NCI-H2227 (cell line): ENCODE measurements at regions not wholly inside any gene's neighbourhood (a gene's known extent, or its start where the extent isn't known, plus 50 kb on each side); places are given as distances from the start of the nearest gene placed in this dataset.
"Not testable (repeated sequence)": the region's sequence is repeated elsewhere in the genome, so short reads cannot be mapped to it uniquely, and the experiment has no call there.

Experiments
- DNase-seq: peaks from one replicate; lab custom pipeline; 2025; ENCODE audit not compliant: unreplicated experiment; lab: John Stamatoyannopoulos, UW

GRCh38 chr12:19972325-19973288 lies 395.7 kb upstream of the PDE3A start:
- DNase-seq: no peak

- no peak for DNase-seq
Measured at GRCh38 chr12:19978193-19978592, 390.1 kb upstream of the PDE3A start.

DNA sequence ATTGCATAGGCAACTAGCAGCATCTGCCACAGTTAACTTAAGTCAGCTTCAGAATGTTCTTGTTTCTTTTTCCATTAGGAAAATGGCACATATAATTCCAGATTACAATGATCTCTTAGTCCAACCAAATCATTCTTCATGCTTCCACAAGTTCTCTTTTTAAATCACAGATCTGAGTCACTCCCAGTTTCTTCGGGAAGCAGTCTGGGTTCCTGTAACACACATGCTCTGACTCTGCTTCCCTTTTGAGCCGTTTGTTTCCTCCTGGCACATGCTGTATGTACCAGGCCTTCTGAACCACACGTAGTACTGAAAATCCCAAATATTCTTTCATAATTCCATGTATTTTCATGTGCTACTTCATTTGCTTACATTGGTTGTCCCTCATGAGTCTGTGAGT lies 388.8 kb upstream of the PDE3A start:
- no peak for DNase-seq

GRCh38 chr12:19981944-19982343 lies 386.4 kb upstream of the PDE3A start:
- DNase-seq: no peak

DNA sequence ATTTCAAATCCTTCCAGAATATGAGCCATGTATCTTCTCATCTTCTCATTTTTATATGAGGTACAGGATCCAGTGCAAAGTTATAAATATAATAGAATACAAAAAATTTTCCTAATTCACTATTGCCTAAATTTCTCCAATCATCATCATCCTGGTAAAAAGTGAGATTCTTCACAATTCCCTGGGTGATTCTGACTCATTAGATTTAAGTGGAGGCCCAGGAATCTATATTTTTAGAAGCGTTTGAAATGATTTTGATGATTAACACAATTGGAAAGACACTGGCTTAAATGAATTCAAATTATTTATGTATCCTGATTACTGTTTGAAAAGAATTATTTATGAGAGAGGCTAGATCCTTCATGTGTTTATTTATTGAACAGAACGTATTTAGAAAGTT lies 380.3 kb upstream of the PDE3A start:
- no peak for DNase-seq

DNA sequence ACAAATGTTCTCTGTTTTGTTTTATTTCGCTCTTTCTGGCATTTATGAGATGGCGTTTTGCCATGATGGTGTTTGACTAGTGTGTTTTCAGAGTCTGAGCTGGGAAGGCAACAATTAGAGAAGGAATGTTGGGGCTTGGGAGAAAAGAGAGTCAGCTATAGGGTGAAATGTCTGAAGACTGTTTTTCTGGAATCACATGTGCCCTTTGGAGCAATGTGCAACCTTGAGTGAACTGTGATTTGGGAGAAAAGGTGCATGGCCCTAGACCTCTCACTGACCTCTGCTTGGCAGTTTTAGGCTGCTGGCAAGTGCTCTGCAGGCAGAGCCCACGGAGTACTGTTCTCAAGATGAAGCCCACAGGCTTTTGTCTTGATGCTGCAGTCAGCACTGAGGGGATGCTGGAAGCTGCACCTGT lies 379.9 kb upstream of the PDE3A start:
- DNase-seq: no peak

GRCh38 chr12:19988948-19989347 lies 379.4 kb upstream of the PDE3A start:
- DNase-seq: no peak

GRCh38 chr12:19991146-19991545 lies 377.2 kb upstream of the PDE3A start:
- no peak for DNase-seq

DNA sequence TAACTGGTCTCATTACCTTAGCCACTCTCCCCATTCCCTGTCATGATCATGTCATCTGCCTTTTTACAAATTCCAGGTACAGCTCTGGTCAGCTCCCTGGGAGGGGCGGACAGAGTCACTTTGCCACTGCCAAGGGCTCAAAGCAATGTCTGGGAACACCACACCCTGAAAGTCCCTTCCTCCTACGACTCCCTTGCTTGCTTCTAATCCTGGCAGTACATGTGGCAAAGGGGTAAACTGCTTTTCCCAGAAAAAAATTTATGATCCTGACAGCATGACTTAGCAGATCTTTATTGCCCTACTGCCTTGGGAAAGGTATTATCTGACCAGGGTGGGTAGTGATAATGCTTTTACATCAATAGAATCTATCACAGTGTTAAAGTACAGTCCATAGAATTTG lies 376.0 kb upstream of the PDE3A start:
- no peak for DNase-seq

- no peak for DNase-seq
Measured at GRCh38 chr12:19994968-19995367, 373.4 kb upstream of the PDE3A start.

DNA sequence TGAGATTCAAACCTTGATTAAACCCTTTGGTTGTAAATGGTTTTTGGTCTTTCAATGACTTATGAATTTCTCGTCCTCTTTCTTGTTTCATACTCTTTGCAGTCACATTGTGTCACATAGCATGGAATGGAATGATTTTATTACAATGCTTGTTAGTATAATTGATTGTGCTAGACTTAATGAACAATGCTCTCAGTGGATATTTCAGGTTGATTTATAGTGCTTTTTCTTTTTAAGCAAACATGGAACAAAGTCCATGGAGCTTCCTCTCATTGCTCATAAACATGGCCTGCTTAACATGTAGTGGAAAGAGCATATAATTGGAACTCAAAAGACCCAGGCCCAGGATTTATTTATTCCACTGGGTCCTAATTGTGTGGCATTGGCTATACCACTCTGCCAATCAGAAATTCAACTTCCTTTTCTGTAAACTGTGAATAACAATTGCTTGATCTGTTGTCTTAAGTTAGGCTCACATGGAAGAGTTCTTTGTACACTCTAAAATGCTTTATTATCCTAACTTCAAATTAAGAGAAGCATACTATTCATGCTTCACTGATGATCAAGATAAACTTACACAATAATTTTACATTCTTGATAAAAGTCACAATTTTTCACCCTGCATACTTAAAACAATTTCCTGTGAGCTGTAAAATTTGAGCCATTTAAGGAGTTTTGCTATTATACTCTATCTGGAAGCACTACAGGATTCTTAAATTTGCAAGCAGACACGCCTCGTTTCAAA lies 370.5 kb upstream of the PDE3A start:
- no peak for DNase-seq

DNA sequence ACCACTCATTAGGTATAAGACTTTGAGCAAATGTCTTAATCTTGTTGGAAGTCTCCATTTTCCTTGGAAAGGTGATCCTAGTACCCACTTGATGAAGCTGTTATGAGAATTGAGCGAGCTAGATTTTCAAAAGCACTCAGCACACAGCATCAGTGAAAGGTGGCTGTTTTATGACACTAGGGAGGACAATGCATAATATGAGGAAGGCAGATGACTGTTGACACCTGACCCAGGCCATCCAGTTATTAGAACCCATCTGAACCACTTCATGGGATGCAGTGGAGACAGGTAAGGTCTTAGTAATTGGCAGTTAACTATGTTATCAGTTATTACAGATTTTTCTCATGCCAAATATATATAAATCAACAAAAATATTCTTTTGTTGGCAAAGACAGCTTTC lies 369.9 kb upstream of the PDE3A start:
- no peak for DNase-seq

DNA sequence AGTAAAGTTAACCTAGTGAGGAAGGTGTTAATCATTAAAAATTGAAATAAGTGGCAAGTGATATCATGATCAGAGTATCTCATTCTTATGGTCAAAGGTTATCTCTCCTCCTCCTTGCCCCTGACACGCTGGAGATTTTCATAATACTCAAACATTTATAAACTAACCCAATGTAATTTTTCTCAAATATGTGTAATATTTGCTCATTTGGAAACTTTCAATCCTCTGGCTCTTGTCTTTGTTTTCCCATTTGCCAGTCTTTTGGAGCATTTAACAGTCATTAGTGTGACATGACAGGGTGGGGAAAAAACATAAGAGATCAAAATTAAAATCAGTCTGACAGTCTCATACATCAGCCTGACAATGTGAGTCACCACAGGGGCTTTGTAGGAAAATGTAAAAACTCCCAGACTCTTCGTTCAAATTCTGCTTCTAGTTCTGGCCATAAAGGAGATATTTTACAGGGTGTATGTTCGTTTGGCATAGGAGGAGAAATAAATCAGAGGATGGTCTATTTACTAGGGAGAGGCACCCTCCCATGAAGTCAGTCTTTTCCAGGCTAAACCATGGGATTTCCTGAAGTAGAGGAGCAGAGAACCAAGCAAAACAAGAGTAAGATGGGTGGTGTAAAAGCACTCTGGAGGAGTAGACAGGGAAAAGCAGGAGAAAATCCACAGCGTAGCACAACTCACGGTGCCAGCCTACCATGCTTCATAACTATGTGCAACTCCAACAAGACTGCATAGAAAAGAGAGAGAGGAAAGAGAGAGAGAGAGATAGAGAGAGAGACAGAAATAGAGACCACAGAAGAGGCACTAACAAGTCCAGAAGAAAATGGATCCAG lies 369.2 kb upstream of the PDE3A start:
- no peak for DNase-seq

DNA sequence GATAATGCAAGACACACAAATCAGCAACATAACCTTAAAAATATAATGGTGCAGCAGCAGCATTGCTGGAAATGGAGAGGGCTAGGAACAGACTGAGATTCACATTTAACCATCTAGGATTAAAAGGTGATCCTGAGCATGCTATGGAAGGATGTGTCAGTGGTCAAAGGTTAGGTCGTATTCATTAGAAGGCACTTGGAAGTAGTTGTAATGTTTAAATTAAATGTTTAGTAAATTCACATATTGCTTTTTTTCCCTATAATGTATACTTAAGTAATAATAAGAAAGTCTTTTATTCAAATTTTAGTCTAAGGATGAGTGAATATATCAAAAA lies 368.6 kb upstream of the PDE3A start:
- no peak for DNase-seq

- no peak for DNase-seq
Measured at GRCh38 chr12:20000229-20000849, 368.0 kb upstream of the PDE3A start.

- DNase-seq: no peak
Measured at GRCh38 chr12:20003252-20003651, 365.1 kb upstream of the PDE3A start.

- DNase-seq: no peak
Measured at GRCh38 chr12:20004952-20005351, 363.4 kb upstream of the PDE3A start.

DNA sequence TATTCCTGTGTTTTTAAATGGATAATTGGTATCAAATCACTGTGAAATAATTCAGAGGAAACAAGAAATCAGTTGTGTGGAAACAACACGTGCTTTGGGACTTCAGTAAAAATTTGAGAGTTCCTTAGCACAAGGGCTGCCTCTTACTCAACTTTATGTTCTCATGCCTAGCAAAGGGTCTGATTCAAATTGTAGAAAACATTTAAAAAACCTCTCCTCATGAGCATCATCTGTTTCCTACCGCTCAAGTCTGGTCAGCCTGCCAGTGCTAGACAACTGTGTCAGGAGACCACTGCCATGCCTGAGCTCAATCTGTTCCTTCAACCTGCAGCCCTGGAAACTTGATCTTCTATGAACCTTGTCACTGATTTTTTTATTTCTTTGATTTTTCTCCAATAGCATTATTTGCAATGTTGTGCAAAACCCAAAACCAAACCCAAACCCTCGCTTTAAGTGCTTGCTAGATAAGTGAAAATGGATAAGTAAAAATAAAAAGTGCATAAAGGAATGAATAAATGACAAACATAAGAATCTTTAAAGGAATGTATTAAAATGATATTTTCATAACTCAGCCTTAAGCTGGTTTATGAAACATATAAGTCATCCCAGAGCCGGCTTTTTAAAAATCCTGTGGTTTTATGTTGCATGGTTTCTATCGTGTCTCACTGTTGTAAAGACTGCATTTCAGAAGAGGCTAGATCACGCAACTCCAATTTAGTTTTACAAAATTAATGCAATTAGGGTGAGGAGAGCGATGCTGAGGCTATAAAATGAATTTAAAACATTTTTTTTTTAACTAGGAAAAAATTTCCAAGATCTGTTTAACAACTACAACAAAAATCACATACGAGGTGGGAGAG lies 361.2 kb upstream of the PDE3A start:
- DNase-seq: no peak

GRCh38 chr12:20009965-20010364 lies 358.4 kb upstream of the PDE3A start:
- DNase-seq: not testable (repeated sequence)

- DNase-seq: no peak
Measured at GRCh38 chr12:20011200-20011599, 357.1 kb upstream of the PDE3A start.
